BJ (cell line): ENCODE measurements at regions not wholly inside any gene's neighbourhood (a gene's known extent, or its start where the extent isn't known, plus 50 kb on each side); places are given as distances from the start of the nearest gene placed in this dataset.

Source experiments
- CTCF ChIA-PET: fragments of 350-600 bp; formaldehyde crosslinking; extraction: SDS; loops from one replicate; lab custom pipeline; 2021; ENCODE audit warnings: antibody characterized with exemption, inconsistent platforms; lab: Yijun Ruan, JAX
- POLR2A ChIA-PET: fragments of 300-600 bp; sonication (Branson Sonifier 250); formaldehyde crosslinking; extraction: SDS; loops from one replicate; lab custom pipeline; 2021; ENCODE audit warnings: antibody characterized with exemption; lab: Charles Lee
- DNase-seq: peaks from one replicate; pipeline ENCODE4 v3.0.0-alpha.2; 2011; ENCODE audit warnings: low read depth
- H3K27me3 ChIP-seq: 2 replicates; pipeline ENCODE4 v1.6.0; 2011; ENCODE audit warnings: low read length; ENCODE audit not compliant: control insufficient read depth, insufficient read depth
- H3K36me3 ChIP-seq: 2 replicates; pipeline ENCODE4 v1.5.1; 2011; ENCODE audit warnings: low read length; ENCODE audit not compliant: control insufficient read depth, insufficient read depth
- H3K4me3 ChIP-seq: 2 replicates; pipeline ENCODE4 v1.5.1; 2011; ENCODE audit warnings: low read depth, mild to moderate bottlenecking, control low read depth, low read length
- CTCF ChIP-seq: IDR thresholded peaks from 2 replicates; pipeline ENCODE4 v1.5.1; 2011; ENCODE audit warnings: low read depth, mild to moderate bottlenecking, control low read depth, inconsistent platforms, low read length, moderate library complexity; ENCODE audit not compliant: insufficient read depth

- POLR2A ChIA-PET: no interaction called here
- TF ChIP-seq CTCF: no peak
- no peak overlapping the region for H3K4me3 ChIP-seq
- H3K27me3 ChIP-seq: no peaks in the 10 kb centered on the region
- H3K36me3 ChIP-seq: no peaks in the 10 kb centered on the region
- CTCF ChIA-PET: no interaction called here
- no peak for DNase-seq
Measured at GRCh38 chr5:25436452-25436851, 791.7 kb upstream of the CDH10 start.

- Histone ChIP-seq H3K36me3 (no peaks in the 10 kb centered on the region), H3K4me3 (no peak overlapping the region), H3K27me3 (no peaks in the 10 kb centered on the region)
- TF ChIP-seq CTCF: no peak
- CTCF ChIA-PET: no interaction called here
- POLR2A ChIA-PET: no interaction called here
- no peak for DNase-seq
Measured at GRCh38 chr5:25435882-25436281, 791.1 kb upstream of the CDH10 start.

GRCh38 chr5:25427240-25427639 lies 782.5 kb upstream of the CDH10 start:
- no peak for TF ChIP-seq CTCF
- no peaks in the 10 kb centered on the region for H3K27me3 ChIP-seq
- no peak for DNase-seq
- H3K4me3 ChIP-seq: no peak overlapping the region
- ChIA-PET CTCF (no interaction called here), POLR2A (no interaction called here)
- no peaks in the 10 kb centered on the region for H3K36me3 ChIP-seq

GRCh38 chr5:25423271-25423670 lies 778.5 kb upstream of the CDH10 start:
- POLR2A ChIA-PET: no interaction called here
- no peak overlapping the region for H3K4me3 ChIP-seq
- H3K36me3 ChIP-seq: no peaks in the 10 kb centered on the region
- TF ChIP-seq CTCF: no peak
- no peak for DNase-seq
- CTCF ChIA-PET: interaction anchor here (0.6 kb wide), 2 partner anchors 17 to 1443 kb away, joined by 3 to 4 read pairs; no protein-coding TSS in a partner anchor
- H3K27me3 ChIP-seq: no peaks in the 10 kb centered on the region

GRCh38 chr5:25419684-25420083 lies 774.9 kb upstream of the CDH10 start:
- no peaks in the 10 kb centered on the region for H3K36me3 ChIP-seq
- no peak for TF ChIP-seq CTCF
- H3K4me3 ChIP-seq: no peak overlapping the region
- no peaks in the 10 kb centered on the region for H3K27me3 ChIP-seq
- POLR2A ChIA-PET: no interaction called here
- no peak for DNase-seq
- CTCF ChIA-PET: no interaction called here
